LoVo (cell line): ENCODE measurements at regions not wholly inside any gene's neighbourhood (a gene's known extent, or its start where the extent isn't known, plus 50 kb on each side); places are given as distances from the start of the nearest gene placed in this dataset.
"Not testable (repeated sequence)": the region's sequence is repeated elsewhere in the genome, so short reads cannot be mapped to it uniquely, and the experiment has no call there.

Source experiments
- DNase-seq: peaks from one replicate; pipeline ENCODE4 v3.0.0-alpha.2; 2016; ENCODE audit warnings: low spot score

DNA sequence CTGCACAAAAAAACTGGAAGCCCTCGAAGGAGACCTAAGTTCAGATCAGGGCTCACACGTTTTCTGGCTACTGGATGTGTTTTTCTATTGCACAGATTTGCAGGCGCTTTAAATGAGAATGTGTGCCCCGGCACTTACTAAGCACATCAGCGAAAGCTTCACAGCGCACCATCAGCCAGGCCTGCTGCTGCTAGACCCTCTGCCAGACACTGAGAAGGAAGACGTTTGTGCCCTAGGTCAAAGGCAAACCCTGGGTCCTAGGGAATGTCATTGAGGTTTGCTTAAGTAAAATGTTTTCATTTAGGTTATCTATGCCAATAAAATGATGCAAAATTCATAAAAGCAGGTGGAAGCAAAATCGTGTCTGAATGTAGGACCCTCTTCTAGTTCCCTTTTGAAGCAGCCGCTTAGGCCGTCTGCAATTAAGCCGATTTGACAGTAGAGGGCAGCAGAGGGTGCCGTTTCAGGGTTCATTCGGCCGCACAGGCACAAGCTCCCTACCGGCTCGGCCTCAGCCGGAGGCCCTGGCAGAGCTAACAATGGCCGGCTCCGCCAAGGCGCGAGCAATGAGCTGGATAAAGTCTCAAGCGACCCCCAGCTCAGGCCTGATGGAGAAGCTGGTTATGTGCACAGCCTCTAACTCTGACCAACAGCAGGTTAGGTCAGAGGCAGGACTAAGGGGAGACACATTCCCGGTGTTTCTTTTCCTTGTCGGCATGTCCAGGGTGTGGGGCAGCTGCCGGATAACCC, 107.2 kb upstream of the FOXA2 start:
- DNase-seq: peak; percentile 74

DNA sequence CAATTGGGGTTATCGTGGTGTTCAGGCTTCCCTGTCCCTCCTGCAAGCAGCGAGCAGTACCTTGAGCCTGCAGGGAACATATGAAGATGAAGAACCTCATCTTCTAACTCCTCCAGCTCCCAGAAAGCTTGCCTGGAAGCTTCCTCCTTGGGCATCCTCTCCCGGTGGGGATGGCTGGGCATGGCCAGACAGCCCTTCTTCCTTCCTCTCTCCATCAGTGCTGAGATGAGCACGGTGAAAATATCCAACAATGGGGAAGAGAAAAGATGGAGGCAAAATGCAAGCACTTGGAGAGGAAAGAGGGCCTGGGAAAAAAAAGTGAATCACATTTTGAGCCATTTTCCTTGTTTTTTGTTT, 107.7 kb upstream of the FOXA2 start:
- no peak for DNase-seq

DNA sequence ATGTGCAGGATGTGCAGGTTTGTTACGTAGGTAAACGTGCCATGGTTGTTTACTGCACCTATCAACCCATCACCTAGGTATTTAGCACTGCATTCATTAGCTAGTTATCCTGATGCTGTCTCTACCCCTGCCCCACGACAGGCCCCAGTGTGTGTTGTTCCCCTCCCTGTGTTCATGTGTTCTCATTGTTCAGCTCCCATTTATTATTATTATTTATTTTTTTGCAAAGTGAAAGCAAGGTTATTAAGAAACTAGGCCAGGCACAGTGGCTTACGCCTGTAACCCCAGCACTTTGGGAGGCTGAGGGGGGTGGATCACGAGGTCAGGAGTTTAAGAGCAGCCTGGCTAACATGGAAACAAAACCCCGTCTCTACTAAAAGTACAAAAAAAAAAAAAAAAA, 108.2 kb upstream of the FOXA2 start:
- DNase-seq: not testable (repeated sequence)

DNA sequence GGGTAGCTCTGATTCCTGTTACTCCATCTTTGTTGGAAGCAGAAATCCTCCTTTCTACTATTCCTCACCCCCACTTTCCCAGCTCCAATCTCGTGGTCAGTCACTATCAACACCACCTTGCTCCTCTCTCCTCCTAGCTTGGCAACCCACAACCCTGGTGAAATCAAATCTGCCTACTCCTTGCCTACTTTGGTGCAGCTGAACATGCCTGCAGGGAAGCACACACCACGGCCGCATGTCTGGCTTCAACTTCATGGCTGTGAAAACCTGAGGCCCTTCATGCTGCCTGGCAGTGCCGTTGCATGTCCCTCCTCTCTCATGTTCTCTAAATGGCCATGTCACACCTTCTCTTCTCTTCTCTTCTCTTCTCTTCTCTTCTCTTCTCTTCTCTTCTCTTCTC, 112.4 kb upstream of the FOXA2 start:
- DNase-seq: no peak

DNA sequence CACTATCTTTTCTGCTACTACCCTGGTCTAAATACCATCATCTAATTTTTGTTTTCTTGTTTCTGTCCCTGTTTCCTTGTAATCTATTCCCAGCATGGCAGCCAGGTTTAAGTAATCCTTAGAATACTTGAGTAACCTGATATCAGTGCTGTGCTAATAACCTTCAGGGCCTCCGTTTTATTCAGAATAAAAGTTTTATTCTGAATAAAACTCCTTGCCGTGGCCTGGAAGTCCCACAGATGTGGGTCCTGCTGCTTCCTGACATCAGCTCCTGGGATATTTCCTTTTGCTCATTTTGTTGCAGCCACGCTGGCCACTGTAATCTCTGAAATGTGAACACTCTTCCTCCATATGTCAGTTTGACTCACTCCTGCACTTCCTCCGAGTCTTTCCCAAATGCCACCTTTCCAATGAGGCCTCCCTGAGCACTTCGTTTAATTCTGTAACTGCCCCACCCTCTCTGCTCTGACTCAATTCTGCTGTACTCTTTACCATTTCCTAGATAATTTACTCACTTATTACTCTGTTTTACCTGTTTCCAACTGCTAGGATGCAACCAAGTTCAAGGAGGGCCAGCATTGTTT, 114.0 kb upstream of the FOXA2 start:
- no peak for DNase-seq

DNA sequence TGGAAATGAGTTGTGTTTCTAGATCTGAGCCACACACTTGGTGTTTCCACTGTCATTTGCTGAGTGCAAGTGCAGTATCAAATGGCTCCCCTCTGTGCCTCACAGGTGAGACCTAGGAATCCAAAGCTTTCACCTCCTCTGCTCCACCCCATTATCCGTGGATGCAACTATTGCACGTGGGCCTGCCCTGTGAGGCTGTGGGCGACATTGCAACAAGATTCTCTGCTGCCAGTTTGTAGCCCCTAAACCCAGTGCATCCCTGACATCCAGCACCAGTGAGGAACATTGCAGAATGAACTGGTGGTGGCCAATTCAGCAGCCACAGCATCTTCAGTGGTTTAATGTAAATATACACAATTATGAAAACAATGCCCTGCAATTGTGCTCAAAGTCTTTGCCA, 115.0 kb upstream of the FOXA2 start:
- no peak for DNase-seq

DNA sequence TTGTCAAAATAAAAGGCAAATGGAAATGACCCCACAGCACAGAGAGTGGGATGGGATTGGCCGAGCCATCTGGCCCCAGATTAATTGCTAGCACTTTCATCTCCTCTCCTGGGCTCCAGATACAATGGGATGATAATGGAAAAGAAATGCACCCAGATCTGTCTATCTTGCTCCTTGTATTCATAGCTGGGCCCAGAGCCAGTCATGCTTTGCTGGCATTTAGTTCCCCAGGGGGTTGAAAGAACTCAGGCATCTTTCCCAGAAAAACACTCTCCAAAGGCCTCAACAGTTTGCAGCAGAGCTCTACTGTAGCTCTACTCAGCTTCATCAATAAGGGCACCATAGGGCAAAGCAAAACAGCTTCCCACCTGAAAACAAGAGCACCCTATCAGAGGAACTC, 116.0 kb upstream of the FOXA2 start:
- no peak for DNase-seq

DNA sequence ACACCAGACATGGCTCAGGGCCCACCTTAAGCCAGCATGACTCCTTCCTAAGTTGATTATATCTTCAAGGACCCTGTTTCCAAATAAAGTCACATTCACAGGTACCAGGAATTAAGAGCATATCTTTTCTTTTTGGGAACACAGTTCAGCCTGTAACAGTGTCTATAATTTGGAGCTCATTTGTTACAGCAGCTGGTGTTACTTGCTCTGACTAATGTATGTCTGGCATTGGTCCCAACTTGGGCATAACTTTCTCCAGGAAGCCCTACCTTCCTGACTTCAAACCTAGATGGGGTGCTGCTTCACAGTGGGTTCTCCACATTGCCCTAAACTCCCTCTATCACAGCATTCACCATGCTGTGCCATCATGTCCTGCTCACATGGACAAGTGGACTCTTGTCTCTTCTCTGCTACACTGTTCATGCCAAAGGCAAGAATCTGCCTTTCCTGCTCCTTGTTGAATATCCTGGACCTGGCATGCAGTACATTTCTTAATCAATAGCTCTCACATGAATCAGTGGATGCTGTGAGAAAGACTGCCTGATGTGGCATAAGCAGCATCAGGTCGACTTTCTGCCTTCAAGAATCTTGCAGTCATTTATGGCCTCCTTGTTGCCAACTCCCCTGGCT, 117.4 kb upstream of the FOXA2 start:
- no peak for DNase-seq

DNA sequence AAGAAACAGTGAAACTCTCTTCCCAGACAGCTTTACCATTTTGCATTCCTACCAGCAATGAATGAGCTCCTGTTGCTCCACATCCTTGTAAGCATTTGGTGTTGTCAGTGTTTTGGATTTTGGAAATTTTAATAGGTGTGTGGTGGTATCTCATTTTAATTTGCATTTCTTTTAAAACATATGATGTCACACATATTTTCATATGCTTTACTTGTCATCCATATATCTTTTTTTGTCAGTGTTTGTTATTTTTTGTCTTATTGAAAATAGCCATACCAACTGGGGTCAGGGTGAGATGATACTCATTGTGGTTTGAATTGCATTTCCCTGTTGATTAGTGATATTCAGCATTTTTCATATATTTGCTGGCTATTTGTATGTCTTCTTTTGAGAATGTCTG, 119.5 kb upstream of the FOXA2 start:
- DNase-seq: no peak

DNA sequence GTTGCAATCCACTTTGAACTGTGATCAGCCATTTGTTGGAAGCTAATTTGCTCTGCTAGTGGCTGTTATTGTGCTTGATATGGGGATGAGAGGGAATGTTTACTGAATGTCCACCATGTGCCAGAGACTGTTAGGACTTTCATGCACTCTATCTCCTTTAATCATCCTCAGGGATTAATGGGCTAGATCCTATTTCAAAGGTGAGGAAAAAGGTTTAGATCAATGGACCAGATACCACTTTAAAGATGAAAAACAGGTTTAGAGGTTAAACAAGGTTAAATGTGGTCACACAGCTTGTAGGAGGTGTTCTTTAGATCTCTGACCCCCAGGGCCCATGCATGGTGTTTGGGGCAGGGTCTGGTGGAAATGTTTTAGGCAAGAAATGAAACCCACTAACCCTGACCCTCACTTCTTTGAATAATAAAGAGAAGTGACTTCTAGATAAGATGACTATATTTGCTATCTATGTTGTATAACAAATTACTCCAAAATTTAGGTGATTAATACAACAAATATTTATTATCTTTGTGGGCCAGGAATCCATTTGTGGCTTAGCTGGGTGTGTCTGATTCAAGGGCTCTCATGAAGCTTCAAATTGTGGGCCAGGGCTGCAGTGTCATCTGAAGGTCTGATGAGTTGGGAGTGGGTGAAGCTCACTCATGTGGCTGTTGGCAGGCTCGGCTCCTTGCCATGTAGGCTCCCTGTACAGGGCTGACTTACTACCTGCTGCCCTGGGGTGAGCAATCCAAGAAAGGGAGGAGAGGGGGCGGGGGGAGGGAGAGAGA, 127.8 kb upstream of the FOXA2 start:
- DNase-seq: peak; percentile 16

DNA sequence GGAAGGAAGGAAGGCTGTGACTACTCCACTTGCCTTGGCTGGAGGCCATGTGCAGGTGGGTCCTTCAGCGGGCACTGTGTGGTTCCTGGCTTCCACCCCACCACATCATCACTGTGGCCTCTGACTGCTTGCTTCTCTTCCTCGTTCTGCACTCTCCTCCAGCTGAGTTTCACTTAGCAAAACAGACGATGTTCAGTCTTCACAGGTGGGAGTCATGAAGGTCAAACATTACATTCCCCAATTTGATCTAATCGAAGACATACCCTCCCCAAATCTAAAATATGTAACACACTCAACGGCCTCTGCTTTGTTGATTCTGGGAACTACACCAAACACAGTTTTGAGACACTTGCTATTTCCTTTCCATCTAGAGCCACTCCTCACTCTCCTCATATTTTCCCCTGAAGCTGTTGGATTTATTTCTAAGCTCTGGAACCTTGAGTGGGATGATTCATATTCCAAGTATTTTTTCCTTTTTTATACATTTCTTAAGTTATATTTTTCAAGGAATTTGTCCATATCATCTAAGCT, 132.5 kb upstream of the FOXA2 start:
- peak; percentile 46 for DNase-seq

DNA sequence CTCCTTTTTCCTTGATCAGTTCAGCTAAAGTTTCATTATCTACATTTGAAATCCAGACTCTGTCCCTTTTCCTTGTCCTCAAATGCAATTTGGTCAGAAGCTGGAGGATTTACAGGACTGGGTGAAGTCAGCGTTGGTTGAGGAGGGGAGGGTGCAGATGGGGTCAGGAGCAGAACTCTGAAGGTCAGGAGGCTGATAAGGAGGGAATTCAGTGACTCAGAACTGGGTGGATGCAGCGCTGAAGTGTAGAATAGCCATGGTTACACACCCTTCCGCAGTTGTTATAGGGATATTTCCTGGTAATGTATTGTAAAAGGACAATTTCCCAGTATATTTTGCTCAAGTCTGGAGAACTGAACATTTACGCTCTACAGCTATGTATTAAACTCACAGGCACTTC, 133.1 kb upstream of the FOXA2 start:
- peak; percentile 56 for DNase-seq

DNA sequence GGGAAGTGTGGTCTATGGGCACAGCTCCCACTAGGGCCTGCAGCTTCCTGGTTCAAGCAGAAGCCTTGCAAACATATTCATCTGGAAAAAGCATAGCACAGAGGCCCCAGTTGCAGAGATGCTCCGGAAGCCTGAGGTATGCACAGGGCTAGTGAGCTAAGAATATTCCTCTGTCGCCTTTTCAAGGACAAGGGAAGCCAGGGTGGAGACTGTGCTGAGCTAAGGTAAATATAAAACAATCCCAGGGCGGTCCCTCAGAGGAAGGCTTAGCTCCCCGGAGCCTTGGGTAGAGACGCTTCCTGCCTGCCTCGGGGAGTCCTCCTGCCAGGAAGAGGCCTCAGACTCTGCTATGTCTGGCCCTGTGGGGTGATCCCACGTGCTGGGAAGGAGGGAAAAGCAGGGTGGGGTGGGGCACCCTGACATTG, 134.8 kb upstream of the FOXA2 start:
- DNase-seq: no peak

DNA sequence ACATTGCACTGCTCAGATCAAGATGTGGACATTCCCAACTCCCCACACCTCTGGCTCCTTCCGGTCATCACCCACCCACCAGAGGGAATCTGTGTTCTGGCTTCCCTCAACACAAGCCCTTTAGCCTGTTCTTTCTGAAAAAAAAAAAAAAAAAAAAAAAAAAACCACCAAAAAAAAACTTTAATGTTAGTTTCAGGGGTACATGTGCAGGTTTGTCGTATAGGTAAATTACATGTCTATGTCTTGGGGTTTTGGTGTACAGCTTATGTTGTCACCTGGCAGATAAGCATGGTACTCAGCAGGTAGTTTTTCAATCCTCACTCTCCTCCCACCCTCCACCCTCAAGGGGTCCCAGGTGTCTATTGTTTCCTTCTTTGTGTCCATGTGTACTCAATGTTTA, 135.8 kb upstream of the FOXA2 start:
- DNase-seq: no peak

DNA sequence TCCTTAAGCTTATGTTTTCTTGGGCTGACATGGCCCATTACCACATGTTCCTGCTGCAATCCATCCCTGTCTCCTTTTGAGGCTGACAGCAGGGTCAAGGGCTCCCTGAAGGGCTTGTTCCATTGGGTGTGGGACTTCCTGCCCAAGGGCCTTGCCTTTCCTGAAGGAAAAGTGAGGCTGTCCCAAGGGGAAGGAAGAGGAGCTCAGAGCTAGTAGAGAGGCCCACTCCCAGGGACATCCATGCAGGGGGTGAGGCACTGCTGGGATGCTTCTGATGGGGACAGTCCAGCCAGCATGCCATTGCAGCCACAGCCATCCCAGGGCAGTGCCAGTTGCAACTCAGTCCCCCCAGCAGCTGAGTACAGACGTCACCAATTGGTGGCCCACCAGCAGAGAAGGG, 138.4 kb upstream of the FOXA2 start:
- no peak for DNase-seq

DNA sequence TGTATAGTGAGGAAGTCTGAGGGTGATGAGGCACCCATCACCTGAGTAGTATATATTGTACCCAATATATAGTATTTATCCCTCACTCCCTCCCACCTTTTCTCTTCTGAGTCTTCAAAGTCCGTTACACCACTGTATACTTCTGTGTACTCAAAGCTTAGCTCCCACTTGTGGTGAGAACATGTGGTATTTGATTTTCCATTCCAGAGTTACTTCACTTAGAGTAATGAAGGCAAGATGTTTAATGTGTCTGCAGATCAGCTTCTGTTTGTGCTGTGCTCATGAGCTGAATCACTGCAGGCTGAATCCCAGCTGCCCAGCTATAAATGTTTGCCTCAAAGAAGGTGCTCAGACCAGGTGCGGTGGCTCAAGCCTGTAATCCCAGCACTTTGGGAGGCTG, 139.3 kb upstream of the FOXA2 start:
- no peak for DNase-seq

DNA sequence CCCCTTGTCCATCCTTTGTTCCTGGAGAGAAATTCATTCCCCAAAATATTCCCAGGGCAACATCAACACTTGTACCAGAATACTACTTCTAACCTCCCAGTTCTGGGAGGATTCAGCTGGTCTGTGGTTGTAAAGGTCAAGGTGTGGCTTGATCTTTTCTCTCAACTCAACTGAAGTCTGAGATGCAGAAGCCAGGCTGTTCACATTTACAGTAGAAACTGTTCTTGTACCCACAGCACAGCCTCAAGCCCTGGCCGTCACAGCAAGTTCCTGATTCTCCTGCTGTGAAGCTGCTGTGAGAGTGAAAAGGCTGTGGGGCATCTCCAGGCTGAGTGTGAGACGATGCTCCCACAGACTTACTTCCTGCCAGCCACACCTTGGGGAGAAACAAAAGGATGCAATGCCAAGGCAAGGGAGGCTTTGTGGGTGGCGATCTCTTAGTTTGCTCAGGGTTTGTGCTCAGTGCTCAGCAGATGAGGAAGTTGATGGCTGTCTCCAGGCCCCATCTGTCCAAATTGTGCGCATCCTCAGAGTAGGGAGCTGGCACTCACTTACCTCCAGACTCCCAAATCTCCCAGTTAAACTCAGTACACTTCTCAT, 143.9 kb upstream of the FOXA2 start:
- no peak for DNase-seq

DNA sequence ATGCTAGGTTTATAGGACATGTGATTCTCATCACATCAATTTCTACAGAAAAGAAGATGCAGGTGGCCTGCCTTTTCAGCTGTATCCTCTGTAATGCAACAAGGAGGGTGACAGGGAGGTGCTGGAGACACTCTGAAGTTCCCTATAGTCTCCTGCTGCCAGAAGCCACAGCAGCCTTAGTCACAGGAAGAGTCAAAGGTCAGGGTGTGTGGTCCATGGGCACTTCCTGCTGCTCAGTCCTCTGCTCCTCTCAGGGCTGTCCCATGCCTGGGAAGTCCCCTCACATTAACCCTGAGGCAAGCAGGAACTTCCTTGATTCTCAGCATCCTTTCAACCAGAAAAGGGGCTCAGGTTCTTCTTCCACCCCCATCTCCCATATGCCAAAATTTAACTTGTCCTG, 144.8 kb upstream of the FOXA2 start:
- peak; percentile 32 for DNase-seq

DNA sequence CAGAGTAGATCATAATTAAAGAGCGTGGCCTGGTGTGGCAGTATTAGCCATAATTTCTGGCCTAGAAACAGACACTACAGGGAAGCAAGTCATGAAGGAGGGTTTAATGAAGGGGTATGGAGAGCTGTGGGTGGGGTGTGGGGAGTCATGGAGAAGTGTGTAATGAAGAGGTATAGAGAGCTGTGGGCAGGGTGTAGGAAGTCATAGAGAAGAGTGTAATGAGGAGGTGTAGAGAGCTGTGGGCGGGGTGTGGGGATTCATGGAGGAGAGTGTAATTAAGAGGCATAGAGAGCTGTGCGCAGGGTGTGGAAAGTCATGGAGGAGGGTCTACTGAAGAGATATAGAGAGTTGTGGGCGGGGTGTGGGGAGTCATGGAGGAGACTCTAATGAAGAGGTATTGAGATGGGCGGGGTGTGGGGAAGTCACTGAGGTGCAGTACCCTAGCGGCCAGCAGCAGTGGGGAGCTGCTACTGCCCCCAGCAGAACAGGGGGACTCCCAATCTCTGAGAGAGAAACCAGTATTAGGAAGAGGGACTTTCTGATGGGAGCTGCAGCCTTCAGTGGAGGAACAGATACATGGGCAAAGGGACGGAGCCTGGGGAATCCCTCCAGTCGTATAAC, 145.4 kb upstream of the FOXA2 start:
- DNase-seq: no peak

DNA sequence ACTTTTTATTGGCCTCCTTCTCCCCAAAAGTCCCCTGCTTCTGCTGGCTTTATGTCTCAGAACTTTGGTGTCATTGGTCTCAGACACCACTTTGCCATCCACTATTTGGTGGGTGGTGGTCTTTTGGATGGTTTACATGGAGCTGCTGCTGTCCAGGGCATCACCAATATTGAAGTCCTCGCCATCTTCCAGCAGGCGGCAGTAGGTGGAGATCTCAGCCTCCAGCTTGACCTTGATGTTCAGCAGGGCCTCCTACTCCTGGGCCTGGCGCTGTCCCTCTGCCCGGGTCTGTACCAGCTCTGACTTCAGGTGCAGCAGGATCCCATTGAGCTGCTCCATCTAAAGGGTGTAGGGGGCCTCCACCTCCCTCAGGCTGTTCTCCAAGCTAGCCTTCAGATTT, 148.4 kb upstream of the FOXA2 start:
- DNase-seq: no peak

DNA sequence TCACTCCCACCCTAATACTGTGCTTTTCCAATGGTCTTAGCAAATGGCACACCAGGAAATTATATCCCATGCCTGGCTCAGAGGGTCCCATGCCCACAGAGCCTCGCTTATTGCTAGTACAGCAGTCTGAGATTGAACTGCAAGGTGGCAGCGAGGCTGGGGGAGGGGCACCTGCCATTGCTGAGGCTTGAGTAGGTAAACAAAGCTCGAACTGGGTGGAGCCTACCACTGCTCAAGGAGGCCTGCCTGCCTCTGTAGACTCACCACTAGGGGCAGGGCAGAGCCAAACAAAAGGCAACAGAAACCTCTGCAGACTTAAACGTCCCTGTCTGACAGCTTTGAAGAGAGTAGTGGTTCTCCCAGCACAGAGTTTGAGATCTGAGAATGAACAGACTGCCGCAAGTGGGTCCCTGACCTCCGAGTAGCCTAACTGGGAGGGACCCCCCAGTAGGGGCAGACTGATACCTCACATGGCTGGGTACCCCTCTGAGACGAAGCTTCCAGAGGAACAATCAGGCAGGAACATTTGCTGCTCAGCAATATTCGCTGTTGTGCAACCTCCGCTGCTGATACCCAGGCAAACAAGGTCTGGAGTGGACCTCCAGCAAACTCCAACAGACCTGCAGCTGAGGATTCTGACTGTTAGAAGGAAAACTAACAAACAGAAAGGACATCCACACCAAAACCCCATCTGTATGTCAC, 150.7 kb upstream of the FOXA2 start:
- peak; percentile 63 for DNase-seq
